ENCODE measurements at regions not wholly inside any gene's neighbourhood (a gene's known extent, or its start where the extent isn't known, plus 50 kb on each side); places are given as distances from the start of the nearest gene placed in this dataset.
"Not testable (repeated sequence)": the region's sequence is repeated elsewhere in the genome, so short reads cannot be mapped to it uniquely, and the experiment has no call there.

DNA sequence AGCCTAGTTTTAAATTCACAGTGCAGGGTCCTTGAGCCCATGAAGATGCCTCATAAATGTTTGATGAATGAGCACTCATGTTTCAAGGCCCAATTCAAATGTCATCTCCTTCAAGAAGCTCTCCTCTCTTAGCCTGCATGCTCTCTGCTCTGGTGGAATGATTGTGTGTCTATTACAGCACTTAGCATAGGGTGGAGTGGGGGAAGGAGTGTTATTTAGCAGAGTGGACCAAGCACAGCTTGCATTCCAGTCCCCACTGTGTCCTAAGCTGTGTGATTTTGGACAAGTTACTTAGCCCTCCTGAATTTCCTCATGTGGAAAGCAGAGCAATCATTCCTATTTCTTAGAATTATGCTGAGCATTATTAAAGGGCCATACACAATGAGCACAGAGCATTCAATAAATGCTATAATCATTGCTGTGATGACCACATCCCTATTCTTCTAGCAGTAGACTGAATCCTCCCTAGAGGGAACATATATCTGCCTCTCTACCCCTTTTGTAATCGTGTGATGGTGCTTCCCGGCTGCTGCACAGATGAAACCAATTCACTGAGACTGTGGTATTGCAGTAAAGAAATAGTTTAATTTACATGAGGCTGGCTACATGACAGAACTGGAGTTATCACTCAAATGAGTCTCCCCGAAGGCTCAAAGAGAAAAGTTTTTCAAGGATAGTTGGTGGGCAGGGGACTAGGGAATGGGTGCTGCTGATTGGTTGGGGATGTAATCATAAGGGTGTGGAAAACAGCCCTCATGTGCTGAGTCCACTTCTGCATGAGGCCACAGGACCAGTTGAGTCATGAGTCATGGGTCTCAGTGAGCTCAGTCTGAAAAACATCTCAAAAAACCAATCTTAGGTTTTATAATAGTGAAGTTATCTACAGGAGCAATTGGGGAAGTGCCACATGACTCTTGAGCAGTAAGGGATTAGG lies 173.4 kb upstream of the NDUFV2 start:
- TF ChIP-seq, protein P1, sequence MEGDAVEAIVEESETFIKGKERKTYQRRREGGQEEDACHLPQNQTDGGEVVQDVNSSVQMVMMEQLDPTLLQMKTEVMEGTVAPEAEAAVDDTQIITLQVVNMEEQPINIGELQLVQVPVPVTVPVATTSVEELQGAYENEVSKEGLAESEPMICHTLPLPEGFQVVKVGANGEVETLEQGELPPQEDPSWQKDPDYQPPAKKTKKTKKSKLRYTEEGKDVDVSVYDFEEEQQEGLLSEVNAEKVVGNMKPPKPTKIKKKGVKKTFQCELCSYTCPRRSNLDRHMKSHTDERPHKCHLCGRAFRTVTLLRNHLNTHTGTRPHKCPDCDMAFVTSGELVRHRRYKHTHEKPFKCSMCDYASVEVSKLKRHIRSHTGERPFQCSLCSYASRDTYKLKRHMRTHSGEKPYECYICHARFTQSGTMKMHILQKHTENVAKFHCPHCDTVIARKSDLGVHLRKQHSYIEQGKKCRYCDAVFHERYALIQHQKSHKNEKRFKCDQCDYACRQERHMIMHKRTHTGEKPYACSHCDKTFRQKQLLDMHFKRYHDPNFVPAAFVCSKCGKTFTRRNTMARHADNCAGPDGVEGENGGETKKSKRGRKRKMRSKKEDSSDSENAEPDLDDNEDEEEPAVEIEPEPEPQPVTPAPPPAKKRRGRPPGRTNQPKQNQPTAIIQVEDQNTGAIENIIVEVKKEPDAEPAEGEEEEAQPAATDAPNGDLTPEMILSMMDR (IDR thresholded peaks at IDR 0.05; ENCODE audit: low read depth, low read length): no peak
- H3K4me3 ChIP-seq (ENCODE audit: low read depth, low read length): no peak overlapping the region
- no peak for DNase-seq (ENCODE audit: low read depth, low spot score)
- in situ Hi-C loops (cut with HindIII; ENCODE audit: low sequenced_read_pairs): no loop called here

DNA sequence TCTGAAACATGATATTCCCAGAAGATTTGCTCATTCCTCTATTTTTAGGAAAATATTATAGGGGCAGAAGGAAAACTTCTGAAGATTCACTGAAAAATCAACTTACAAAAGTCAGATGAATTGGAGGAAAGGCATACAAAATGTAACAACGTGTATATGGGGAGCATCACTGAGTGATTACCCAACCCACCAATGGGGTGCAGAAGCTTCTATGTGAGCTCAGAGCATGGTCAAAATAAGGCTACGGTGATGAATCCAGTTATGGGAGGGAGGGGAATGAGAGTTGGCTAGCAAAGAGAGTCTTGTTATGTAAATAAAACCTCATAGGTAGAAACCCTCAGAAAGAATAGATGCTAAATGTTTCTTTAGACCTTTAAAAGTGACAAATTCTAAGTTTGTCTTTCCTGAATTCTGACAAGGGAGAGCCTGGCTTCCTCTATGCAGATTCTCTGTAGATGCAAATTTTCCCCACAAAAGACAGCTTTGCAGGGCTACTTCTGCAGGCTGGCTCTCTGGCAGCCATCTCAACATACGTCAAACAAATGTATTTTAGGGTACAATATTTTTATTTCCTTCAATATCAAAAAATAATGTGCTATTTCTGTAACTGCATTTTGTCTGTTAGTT lies 171.4 kb upstream of the NDUFV2 start:
- no peak overlapping the region for H3K4me3 ChIP-seq (ENCODE audit: low read depth, low read length)
- in situ Hi-C loops (cut with HindIII; ENCODE audit: low sequenced_read_pairs): no loop called here
- TF ChIP-seq, protein P1 (IDR thresholded peaks at IDR 0.05; ENCODE audit: low read depth, low read length): no peak
- DNase-seq (ENCODE audit: low read depth, low spot score): no peak

DNA sequence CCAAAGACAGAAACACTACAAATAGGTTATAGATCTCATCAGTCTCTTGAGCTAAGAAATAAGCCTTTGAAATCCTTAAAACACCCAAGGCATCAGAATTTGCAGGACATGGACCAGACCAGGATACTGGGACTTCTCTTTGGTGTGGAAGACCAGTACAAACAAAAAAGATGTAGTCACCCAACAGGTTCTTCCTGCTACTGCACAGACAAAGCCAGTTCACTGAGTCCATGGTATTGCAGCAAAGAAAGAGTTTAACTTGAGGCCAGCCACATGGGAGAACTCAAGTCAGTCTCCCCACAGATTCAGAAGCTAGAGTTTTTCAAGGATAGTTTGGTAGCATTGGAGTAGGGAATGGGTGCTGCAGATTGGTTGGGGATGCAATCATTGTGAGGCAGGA lies 169.6 kb upstream of the NDUFV2 start:
- in situ Hi-C loops (cut with HindIII; ENCODE audit: low sequenced_read_pairs): no loop called here
- H3K4me3 ChIP-seq (ENCODE audit: low read depth, low read length): no peak overlapping the region
- TF ChIP-seq, protein P1 (IDR thresholded peaks at IDR 0.05; ENCODE audit: low read depth, low read length): no peak
- no peak for DNase-seq (ENCODE audit: low read depth, low spot score)

DNA sequence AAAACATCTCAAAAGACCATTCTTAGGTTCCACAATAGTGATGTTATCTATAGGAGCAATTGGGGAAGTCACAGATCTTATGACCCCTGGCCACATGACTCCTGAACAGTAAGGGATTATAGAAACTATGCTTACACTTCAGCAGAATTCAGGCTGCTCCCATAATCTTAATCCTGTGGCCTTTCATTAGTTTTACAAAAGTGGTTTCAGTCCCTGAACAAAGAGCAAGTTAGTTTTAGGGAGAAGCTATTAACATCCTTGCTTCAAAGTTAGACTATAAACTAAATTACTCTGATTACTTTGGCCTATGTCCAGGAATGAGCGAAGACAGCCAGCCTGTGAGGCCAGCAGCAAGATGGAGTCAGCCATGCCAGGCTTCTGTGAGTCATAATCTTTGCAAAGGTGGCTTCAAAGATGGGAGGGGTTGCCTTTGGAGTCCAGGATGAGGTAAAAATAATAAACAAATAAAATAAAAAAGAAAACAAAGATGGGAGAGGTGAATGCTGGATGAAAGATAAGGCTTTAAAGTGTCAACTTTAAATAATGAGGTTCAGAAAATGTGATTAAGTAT lies 168.7 kb upstream of the NDUFV2 start:
- TF ChIP-seq, protein P1 (IDR thresholded peaks at IDR 0.05; ENCODE audit: low read depth, low read length): no peak
- DNase-seq (ENCODE audit: low read depth, low spot score): peak; percentile 45
- H3K4me3 ChIP-seq (ENCODE audit: low read depth, low read length): no peak overlapping the region
- in situ Hi-C loops (cut with HindIII; ENCODE audit: low sequenced_read_pairs): no loop called here

DNA sequence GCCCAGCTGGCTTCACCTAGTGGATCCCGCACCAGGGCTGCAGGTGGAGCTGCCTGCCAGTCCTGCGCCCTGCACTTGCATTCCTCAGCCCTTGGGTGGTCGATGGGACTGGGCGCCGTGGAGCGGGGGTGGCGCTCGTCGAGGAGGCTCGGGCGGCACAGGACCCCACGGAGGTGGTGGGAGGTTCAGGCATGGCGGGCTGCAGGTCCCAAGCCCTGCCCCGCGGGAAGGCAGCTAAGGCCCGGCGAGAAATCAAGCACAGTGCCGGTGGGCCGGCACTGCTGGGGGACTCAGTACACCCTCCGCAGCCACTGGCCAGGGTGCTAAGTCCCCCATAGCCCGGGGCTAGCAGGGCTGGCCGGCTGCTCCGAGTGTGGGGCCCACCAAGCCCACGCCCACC lies 167.2 kb upstream of the NDUFV2 start:
- DNase-seq (ENCODE audit: low read depth, low spot score); in situ Hi-C loops (cut with HindIII; ENCODE audit: low sequenced_read_pairs); H3K4me3 ChIP-seq (ENCODE audit: low read depth, low read length): not testable (repeated sequence)

DNA sequence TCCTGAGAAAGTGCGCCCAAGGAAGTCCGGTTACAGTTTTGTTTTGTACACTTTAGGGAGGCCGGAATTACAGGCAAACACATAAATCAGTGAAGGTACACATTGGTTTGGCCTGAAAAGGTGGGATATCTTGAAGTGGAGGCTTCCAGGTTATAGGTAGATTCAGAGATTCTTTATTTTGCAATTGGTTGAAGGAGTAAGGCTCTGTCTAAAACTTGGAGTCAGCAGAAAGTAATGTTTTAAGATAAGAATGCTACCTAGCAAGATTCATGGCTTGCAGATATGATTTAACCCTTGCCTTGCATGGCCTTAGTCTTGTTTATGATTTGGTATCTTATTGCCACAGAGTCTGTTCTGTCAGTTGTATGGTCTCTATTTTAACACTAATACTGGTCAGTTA lies 165.9 kb upstream of the NDUFV2 start:
- TF ChIP-seq, protein P1 (IDR thresholded peaks at IDR 0.05; ENCODE audit: low read depth, low read length): no peak
- no peak for DNase-seq (ENCODE audit: low read depth, low spot score)
- H3K4me3 ChIP-seq (ENCODE audit: low read depth, low read length): no peak overlapping the region
- in situ Hi-C loops (cut with HindIII; ENCODE audit: low sequenced_read_pairs): no loop called here
